GM18499 (cell line): ENCODE measurements at regions not wholly inside any gene's neighbourhood (a gene's known extent, or its start where the extent isn't known, plus 50 kb on each side); places are given as distances from the start of the nearest gene placed in this dataset.

Experiments
- ATAC-seq: cut with Tn5 transposase; IDR thresholded peaks from one replicate; pipeline ENCODE4 v1.9.1; 2021; ENCODE audit warnings: moderate number of reproducible peaks; ENCODE audit not compliant: insufficient read depth, unreplicated experiment

DNA sequence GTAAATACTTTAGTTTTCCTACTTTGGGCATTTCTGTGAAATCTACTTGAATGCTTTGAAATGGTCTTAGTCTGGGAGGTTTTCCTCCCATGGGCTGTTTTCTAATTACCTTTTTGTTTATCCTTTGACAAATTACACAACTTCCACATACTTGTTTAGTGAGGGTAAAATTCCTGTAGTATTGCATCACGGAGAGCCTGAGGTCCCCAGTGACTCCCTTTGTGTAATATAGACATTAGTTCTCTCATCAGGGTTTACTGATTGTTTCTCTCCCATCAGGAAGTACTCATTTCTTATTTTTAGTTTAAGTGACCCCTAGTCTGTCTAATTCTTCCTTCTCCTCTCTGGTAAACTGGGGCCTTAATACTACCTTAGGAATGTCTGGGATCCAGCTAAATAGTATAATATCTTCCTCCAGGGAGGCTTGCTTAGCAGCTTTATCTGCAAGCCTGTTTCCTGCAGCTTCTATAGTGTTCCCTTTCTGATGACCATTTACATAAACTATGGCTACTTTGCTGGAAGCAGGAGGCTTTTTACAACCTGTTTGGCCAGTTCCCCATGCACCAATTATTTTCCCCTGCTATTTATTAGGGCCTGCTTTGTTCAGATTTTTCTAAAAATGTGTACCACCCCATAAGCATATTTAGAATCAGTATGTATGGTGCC is 87.2 kb upstream of the XCR1 start:
- no peak for ATAC-seq

DNA sequence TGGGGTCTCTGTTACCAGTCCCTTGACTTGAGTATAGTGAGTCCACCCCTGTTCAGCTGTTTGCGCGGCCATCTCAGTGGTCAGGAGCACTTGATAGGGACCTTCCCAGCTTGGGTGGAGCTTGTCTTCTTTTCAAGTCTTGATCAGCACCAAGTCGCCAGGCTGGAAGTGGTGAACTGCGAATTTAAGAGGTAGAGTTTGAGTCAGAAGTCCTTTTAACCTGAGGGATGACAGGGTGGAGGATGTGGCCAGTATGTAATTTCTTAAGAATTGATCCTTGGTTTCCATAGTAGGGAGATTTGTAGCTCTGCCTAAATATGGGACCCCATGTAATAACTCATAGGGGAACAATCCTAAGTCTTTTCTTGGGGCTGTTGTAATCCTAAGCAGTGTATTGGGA is 86.3 kb upstream of the XCR1 start:
- no peak for ATAC-seq

DNA sequence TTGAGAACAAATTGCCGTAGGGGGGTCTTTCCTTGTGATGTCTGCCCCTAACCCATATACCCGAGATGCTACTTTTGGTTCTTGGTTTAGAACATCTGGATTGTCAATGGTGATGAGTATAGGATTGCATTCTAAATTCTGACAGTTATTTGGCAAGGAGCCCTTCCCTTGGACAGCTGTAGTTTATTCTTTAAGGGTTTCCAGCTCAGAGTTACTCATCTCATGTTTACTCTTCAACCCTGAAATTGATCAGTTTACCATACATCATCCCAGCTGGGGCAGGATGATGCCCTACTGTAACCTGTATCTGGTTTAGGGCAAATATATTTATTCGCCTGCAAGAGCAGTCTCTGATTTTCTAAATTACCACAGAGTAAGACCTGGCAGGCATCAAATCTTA is 85.7 kb upstream of the XCR1 start:
- ATAC-seq: no peak

DNA sequence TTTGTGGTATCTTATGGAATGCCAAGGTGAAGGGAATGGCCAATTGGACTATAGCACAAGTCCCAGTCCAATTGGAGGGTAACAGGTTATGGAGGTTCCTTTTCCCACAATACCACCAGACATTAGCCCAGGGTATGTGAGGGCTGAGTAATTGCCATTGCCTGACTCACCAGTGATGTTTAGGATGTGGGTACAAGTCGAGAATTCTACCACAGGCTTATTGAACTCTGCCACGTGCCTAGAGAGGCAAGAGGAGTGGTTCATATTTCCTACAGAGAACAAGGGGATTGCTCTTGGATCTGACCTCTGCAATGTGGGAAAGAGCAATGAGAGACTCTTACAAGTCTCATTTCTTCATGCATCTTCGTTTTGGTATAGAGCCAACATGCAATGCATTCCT is 85.0 kb upstream of the XCR1 start:
- ATAC-seq: no peak

DNA sequence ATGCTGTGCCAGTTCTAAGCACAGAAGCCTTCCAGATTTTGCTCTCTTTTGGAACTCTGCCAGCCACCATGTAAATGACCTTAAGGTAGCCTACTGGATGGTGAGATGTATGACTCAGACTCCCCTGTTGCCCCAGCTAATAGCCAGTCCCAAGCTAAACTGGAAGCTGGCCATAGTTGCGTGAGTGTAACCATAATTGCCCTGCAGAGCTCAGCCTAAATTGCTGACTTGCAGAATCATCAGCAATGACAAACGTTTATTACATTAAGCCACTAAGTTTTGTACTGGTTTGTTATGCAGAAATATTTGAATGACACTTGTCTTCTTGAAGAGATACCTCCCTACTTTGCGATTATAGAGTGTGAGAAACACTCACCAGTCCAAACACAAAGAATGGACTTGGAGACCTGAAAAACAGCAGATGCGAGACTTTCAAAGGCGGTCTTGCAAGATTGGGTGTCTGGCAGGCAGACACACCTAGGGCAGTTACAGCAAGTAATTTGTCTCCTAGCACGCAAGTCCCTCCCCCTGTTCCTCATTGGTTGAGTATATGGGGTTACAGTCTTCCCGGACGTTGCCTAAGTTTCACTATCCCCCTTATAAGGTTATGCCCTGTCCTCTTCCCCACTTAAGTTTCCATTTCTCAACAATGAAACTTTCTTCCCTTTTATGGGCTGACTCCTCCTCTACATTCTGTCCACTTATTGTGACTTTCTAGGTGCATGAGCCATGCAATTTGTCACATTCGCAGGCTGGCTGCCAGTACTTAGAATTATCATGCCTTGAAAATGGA is 83.6 kb upstream of the XCR1 start:
- no peak for ATAC-seq

DNA sequence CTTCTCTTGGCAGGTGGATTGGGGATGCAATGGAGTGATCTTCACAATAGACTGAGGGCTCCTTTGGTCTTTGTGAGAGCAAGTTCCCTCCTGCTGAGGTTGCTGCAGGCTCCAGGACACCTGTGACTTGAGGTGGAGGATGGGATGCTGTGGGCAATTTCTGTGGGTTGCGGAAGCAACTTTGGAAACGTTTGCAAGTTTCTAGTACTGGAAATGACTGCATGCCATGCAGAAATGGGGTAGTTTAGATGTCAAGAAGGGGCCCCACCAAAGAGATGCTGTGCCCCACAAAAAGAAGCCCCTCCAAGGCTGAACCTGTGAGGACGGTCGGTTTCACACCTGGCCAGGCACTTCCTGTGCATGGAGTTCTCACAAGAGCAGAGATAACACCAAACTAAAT is 80.4 kb upstream of the XCR1 start:
- no peak for ATAC-seq

DNA sequence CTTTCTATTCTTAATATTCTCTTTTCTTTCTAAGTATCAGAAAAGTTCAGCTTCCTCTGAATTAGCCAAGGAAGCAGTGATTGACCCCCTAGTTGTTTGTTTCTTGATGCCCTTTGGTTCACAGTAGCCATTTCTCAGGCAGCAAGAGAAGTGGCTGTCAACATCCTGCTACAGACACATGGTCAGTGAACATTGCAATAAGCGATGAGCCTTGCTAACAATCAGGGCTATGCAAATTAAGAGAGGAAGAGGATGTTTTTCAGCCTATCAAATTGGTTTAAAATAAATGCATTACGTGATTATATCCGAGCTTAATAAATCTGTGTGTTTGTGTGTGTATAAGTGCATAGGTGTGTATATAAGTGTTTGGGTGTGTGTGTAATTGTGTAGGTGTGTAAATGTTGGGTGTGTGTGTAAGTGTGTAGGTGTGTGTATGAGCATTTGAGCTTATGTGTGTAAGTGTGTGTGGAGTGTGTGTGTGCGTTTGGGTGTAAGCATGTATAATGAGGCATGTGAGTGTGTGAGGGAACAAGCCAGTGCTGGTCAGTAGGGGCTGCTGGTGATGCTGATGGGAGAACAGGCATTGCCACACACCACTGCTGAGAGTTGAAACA is 78.1 kb upstream of the XCR1 start:
- no peak for ATAC-seq

DNA sequence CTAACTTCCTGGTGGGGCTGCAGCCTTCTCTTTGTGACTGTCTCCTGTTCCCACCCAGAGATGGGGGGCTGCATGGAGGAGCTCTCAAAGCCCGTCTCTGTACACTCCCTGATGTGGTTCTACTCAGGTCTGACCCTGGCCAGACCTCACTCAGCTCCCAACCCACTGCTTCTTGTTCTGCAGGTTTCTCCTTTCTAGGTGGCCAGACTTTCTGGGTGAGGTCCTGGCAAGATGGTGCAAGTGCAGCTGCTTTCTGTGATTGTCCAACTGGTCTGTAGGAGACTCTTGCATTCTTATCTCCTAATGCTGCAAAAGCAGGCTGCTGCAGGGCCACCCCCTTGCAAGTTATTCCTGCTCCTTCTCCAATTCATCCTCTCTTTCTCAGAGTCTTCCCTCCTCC is 77.4 kb upstream of the XCR1 start:
- ATAC-seq: no peak

DNA sequence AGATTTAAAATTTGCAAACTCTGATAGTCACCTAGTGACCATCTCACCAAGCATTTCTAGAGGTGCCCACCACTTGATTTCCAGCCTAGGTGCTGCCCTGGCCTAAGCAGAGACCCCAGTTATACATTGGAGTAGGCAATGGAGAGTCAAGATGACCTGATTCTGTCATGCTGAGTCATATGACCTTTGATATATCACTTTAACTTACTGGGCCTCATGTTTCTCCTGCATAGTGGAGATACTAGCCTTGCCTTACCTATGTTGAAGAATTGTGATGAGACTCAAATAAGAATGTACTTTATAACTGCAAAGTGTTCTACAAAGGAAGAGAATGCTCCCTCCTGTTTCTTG is 75.5 kb upstream of the XCR1 start:
- no peak for ATAC-seq

DNA sequence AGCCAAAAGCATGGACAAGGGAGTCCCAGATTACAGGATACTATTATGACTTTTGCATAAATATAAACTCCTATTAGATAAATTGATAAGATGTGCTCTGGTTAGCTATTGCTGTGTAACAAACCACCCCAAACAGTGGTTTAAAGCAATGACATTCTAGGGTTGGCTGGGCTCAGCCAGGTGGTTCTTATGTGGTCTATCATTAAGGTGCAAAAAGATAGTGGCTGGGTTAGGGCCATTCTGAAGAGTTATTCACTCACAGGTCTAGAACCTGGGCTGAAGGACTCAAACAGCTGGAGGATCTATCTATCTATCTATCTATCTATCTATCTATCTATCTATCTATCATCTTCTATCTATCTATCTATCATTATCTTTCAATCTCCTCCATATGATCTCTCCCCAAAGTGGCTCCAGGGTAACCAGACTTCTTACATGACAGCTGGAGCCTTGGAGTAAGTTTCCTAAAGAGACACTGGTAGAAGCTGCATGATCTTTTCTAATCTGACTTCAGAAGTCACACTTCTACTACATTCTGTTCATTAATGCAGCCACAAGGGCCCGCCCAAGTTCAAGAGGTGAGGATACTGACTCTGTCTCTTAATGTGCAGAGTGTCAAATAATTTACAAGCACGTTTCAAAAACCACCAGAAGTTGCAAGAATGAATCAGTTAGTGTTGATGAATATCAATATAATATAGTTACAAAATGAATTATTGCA is 74.9 kb upstream of the XCR1 start:
- no peak for ATAC-seq

DNA sequence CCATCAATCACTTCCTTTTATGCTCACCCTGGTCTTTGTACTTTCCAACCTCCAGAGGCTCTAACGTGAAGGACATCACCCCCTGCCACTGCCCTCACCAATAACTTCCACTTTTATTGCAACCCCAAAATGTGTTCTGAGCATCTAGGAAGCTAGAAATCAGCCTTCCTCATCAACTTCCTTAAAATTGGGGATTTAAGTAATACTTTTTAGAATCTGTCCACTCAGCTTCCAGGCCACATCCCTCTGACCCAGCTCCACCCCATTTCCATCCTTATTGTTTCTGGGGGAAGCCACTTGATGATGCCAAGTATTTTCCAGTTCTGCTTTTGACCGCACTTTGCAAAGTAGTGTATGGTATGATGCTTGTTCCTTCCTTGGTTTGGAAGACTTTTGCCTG is 73.5 kb upstream of the XCR1 start:
- ATAC-seq: no peak

DNA sequence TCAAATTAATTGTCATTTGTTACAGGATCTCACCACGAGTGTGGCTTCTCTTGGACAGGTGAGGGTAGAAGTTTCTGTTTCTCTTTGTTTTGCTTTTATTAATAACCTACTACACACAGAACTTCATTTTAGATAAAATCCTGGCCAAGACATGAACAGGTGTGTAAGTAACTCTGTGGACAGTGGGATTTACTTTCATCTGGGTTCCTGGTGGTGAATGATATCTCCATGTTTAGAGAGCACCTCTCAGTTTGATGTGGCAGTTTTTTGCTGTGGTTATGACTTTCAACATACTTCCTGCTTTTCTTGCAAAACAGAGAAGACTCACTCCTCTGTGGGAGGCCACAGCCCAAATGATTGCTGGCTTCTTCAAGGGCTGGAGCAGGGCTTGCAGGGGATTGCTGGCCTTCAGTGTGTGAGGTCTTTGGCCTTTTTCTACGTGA is 71.1 kb upstream of the XCR1 start:
- no peak for ATAC-seq

DNA sequence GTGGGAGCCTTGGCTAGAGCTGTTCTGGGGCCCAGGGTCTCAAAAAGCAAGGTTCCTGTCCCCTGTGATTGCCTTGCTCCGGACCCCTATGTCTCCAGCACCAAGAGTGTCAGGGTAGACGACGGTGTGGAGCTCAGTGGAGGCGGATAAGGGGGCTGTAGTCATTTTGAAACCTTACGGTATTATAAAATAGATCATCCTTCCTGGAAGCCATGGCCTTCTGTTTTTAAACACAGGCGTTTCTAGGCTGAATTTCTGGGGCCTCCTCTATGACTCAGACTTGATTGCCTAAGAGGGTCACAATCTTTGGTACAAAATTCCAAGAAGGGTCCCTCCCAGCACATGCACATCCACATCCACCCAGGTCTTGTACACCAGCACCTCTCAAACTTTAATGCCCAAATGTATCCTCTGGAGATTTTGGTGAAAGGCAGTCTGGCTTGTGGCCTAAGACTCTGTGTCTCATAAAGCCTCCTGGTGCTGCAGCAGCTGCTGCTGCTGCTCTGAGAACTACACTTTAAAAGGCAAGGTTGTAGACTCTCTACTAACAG is 70.5 kb upstream of the XCR1 start:
- ATAC-seq: no peak

DNA sequence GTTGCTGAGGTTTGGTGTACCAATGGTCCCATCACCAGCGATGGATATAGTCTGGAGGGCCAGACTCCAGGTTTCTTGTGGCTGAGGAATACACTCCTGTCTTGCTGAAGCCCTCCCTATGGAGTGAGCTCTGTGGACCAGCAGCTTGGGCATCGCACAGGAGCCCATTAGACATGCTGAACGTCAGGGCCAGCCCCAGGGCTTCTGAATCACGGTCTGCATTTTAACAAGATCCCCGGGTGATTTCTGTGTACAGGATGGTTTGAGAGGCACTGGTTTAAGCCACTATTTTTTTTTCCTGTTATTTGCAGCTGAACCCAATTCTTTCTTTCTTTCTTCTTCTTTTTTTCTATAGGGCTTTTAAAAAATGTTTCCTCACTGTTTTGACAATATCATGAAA is 69.5 kb upstream of the XCR1 start:
- ATAC-seq: no peak

DNA sequence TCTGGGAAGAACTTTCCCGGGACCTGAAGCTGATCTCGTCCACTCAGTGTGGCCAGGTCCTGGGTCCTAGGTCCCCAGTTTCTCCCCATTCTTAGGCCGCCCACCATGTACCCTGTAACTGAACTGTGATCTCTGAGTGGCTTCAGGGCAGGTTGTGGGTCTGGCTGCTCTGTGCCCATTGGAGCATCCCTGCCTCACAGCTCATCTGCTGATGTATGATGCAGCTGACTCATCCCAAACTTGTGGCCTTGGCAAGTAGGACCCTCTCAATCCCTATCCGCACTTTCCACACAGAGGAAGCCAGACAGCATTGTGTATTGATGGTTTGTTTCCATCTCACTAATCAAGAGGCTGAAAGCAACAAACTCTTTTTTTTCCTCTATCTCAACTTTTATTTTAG is 69.1 kb upstream of the XCR1 start:
- ATAC-seq: no peak

DNA sequence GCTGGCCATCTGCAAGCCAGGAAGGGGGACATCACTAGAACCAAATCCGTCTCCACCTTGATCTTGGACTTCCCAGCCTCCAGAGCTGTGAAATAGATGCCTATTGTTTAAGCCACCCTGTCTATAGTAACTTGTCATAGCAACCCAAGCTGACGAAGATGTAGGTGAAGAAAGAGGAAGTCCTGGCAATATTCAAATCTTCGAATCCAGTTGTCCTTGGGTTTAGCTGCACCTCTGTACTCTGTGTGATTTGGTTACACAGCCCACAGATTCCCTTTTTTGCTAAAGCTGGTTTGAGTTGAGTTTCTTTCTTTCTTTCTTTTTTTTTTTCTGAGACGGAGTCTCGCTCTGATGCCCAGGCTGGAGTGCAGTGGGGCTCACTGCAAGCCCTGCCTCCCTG is 68.0 kb upstream of the XCR1 start:
- ATAC-seq: peak; percentile 74

DNA sequence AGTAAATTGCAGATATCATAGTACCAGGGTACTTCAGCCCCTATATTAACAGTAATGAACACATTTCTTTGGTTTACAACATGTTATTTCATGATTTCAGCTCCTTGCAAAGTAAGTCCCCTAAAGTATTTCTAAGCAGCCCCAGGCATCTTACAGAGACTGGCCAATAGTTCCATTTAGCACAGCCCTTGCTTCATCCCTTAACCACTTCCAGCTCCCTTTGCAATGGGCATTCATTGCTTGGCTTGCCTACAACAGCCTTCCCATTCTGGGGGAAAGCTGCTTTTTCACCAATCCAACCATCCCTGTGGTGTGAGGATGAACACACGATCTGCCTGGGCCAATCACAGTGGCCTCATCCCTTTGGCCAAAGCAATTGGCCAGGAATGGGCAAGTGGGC is 67.2 kb upstream of the XCR1 start:
- ATAC-seq: no peak

DNA sequence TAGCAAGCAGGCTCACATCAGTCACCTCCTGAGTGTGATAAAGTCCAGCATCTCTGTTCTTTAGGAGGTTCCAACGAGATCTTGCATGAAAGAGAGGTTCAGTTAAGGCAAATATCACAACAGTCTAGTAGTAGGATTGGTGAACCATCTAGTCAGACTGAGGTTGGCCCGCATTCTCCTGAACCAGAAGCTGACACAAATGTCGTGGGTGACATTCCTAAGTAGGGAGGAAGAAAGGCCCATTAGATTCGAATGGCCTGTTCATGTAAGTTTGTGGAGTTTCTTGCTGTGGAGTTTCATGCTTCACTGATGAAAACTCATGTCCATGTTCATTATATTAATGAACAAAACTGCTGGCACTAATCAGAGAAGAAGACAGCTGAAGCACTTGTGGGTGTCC is 66.7 kb upstream of the XCR1 start:
- ATAC-seq: no peak

DNA sequence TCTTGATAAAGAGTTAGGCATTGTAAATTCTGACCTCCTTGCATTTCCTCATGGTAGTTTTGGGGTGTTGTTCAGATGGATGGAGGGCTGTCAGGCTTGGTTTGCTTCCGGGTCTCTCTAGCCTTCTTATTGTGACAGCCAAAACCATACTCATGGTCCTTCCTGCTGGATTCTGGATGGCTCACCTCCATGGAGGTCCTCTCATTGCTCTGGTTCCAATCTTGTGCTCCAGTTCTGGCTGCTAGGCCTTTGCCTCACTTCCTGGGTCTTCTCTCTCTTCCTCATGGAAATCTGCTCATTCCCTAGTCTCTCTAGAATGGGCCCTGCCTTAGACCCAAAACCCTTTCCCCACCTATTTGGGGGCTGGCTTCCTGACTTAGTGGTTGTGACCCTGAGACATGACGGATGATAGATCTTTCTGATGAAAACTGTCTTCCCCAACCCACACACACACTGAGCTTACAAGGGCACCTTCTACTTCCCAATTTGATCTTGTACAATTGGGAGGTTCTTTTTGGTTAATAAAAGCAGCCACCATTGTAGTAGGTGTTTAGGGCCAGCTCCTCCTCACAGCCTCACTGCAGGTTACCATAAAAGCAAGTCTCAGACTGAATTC is 66.2 kb upstream of the XCR1 start:
- ATAC-seq: no peak

DNA sequence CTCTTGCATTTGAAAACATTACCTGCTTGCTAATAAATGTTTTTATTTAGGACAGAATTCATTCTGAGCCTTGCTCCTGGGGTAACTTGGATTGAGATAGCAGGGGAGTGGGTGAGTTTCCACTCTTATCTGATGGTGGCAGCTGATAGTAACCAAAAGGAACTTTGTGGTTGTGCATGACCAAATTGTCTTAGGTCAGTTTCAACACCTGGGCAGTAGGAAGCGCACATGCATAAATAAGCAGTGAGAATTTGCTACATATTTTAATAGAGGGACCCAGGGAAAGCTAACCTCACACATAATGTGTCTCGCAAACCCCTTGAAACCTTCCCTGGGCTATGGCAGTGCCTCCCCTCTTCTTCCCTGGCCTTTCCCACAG is 65.4 kb upstream of the XCR1 start:
- no peak for ATAC-seq
